ENCODE measurements at regions not wholly inside any gene's neighbourhood (a gene's known extent, or its start where the extent isn't known, plus 50 kb on each side); places are given as distances from the start of the nearest gene placed in this dataset.
"Not testable (repeated sequence)": the region's sequence is repeated elsewhere in the genome, so short reads cannot be mapped to it uniquely, and the experiment has no call there.

DNA sequence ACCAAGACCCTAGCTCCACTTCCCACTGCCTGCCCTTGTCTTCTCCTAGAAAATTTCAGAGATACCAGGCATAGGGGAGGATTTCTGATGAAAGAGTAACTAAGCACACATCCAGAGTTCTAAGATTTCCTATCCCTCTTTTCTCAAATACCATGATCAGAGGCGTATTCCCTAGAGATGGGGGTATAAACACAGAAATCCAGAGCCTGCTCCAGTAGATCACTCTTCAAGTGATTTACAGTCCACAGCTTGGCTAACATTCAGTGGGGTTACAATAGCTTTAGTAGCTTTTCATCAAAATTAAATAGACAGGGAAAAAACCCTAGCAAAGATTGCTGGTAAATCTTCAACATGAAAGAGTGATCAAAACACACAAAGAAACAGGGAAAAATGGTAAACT lies 800.7 kb upstream of the GRM7 start:
- TF ChIP-seq, protein P1, sequence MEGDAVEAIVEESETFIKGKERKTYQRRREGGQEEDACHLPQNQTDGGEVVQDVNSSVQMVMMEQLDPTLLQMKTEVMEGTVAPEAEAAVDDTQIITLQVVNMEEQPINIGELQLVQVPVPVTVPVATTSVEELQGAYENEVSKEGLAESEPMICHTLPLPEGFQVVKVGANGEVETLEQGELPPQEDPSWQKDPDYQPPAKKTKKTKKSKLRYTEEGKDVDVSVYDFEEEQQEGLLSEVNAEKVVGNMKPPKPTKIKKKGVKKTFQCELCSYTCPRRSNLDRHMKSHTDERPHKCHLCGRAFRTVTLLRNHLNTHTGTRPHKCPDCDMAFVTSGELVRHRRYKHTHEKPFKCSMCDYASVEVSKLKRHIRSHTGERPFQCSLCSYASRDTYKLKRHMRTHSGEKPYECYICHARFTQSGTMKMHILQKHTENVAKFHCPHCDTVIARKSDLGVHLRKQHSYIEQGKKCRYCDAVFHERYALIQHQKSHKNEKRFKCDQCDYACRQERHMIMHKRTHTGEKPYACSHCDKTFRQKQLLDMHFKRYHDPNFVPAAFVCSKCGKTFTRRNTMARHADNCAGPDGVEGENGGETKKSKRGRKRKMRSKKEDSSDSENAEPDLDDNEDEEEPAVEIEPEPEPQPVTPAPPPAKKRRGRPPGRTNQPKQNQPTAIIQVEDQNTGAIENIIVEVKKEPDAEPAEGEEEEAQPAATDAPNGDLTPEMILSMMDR (IDR thresholded peaks at IDR 0.05; ENCODE audit: low read length) = no peak
- TF ChIP-seq EZH2 (optimal IDR thresholded peaks at IDR 0.05; ENCODE audit: low read depth, low read length) (no peak), EZH2phosphoT487 (IDR thresholded peaks at IDR 0.05; ENCODE audit: low read length) (no peak)
- Histone ChIP-seq H3K27ac (ENCODE audit: low read length) (no peak overlapping the region), H3F3A (ENCODE audit: insufficient read depth, low read length) (no peaks in the 10 kb centered on the region), H3K36me3 (replicated peaks; ENCODE audit: insufficient read depth, low read length) (no peaks in the 10 kb centered on the region), H3K4me3 (ENCODE audit: low read length) (no peak overlapping the region), H2AFZ (ENCODE audit: low read length) (no peak overlapping the region), H3K79me2 (ENCODE audit: low read length) (no peaks in the 10 kb centered on the region), H3K27me3 (replicated peaks; ENCODE audit: insufficient read depth, low read length) (no peaks in the 10 kb centered on the region), H4K20me1 (ENCODE audit: insufficient read depth, low read length) (no peaks in the 10 kb centered on the region), H3K9me2 (replicated peaks; ENCODE audit: insufficient read depth, low read length) (no peaks in the 10 kb centered on the region), H3K9ac (ENCODE audit: low read length) (no peak overlapping the region), H3K4me2 (ENCODE audit: low read depth, low read length) (no peak overlapping the region), H3K4me1 (ENCODE audit: low read length) (no peaks in the 10 kb centered on the region), H3K9me3 (replicated peaks; ENCODE audit: insufficient read depth, low read length) (no peaks in the 10 kb centered on the region)
- DNase-seq = no peak

DNA sequence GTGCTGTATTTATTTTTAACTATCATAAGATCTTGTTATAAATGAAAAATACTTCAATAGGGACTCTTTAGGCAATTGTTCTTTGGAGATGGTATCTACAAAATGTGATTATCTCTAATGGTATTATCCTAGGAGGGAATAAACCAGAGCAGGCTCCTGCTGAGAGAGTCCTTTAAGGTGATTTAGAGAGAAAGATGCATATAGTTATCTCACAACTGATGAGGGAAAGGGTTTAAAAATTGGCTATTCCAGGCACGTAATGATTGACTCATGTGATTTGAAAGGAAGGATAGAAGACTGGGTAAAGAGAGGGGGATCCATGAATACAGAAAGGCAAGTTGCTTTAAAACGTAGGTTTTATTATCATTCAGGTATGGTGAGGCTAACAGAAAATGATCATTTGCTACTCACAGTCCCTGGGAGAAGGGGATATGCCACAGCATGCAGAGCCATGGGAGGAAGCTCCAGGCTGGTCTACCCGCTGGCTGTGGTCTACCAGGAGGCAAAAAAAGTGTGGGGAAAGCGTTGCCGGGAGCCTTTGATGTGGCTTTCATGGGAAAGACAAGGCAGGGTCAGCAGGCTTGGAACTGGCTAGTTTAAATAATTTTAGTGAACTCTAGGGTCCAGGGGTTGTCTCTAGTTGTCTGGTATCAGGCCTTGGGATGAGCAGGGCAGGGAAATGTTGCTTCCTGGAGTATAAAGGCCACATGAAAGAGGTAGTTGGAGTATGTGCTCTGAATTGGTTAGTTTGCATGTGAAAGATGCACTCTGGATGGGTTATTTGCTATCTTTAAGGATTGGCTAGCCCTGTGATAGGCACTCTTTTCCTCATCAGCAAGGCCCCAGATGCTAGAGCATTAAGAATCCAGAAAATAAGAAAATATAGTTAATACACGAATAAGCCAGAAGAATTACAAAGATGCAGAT lies 798.4 kb upstream of the GRM7 start:
- H3K36me3 ChIP-seq (replicated peaks; ENCODE audit: insufficient read depth, low read length) = no peaks in the 10 kb centered on the region

DNA sequence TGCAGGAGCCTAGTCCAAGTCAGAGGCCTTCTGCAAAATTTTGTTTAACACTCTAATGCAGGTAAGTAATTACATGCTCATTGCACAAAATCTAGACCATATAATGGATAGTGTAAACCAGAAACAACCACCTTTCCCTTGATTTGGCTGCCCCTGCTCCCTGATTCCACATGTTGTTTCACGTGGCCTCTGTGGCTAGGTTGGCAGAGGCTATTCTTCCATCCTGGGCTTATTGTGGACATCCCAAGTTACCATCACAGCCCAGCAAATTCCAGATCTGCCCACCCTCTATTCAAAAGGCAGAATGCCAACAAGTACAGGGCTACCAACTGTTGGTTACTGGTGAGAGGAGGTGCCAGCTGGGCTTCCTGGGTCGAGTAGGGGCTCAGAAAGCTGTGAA lies 794.5 kb upstream of the GRM7 start:
- Histone ChIP-seq H3K79me2 (ENCODE audit: low read length) (no peaks in the 10 kb centered on the region), H3K9me2 (replicated peaks; ENCODE audit: insufficient read depth, low read length) (no peaks in the 10 kb centered on the region), H3F3A (ENCODE audit: insufficient read depth, low read length) (no peaks in the 10 kb centered on the region), H3K27ac (ENCODE audit: low read length) (no peak overlapping the region), H3K9ac (ENCODE audit: low read length) (no peak overlapping the region), H3K4me1 (ENCODE audit: low read length) (no peaks in the 10 kb centered on the region), H3K4me2 (ENCODE audit: low read depth, low read length) (no peak overlapping the region), H3K4me3 (ENCODE audit: low read length) (no peak overlapping the region), H4K20me1 (ENCODE audit: insufficient read depth, low read length) (no peaks in the 10 kb centered on the region), H3K9me3 (replicated peaks; ENCODE audit: insufficient read depth, low read length) (no peaks in the 10 kb centered on the region), H3K27me3 (replicated peaks; ENCODE audit: insufficient read depth, low read length) (no peaks in the 10 kb centered on the region), H3K36me3 (replicated peaks; ENCODE audit: insufficient read depth, low read length) (no peaks in the 10 kb centered on the region), H2AFZ (ENCODE audit: low read length) (no peak overlapping the region)
- no peak for DNase-seq
- TF ChIP-seq EZH2 (optimal IDR thresholded peaks at IDR 0.05; ENCODE audit: low read depth, low read length) (no peak), EZH2phosphoT487 (IDR thresholded peaks at IDR 0.05; ENCODE audit: low read length) (no peak)
- TF ChIP-seq, protein P1 (IDR thresholded peaks at IDR 0.05; ENCODE audit: low read length) = no peak

More for the DNA sequence above, 798.4 kb upstream of the GRM7 start:
- Histone ChIP-seq H3F3A (ENCODE audit: insufficient read depth, low read length) (no peaks in the 10 kb centered on the region), H3K4me3 (ENCODE audit: low read length) (no peak overlapping the region), H4K20me1 (ENCODE audit: insufficient read depth, low read length) (no peaks in the 10 kb centered on the region), H3K27ac (ENCODE audit: low read length) (no peak overlapping the region), H3K27me3 (replicated peaks; ENCODE audit: insufficient read depth, low read length) (no peaks in the 10 kb centered on the region), H3K9me3 (replicated peaks; ENCODE audit: insufficient read depth, low read length) (no peaks in the 10 kb centered on the region), H3K9ac (ENCODE audit: low read length) (no peak overlapping the region), H3K4me1 (ENCODE audit: low read length) (no peaks in the 10 kb centered on the region), H3K4me2 (ENCODE audit: low read depth, low read length) (no peak overlapping the region), H2AFZ (ENCODE audit: low read length) (no peak overlapping the region), H3K79me2 (ENCODE audit: low read length) (no peaks in the 10 kb centered on the region), H3K9me2 (replicated peaks; ENCODE audit: insufficient read depth, low read length) (no peaks in the 10 kb centered on the region)
- TF ChIP-seq EZH2 (optimal IDR thresholded peaks at IDR 0.05; ENCODE audit: low read depth, low read length) = no peak
- no peak for TF ChIP-seq EZH2phosphoT487 (IDR thresholded peaks at IDR 0.05; ENCODE audit: low read length)
- TF ChIP-seq, protein P1 (IDR thresholded peaks at IDR 0.05; ENCODE audit: low read length) = no peak
- DNase-seq = no peak

DNA sequence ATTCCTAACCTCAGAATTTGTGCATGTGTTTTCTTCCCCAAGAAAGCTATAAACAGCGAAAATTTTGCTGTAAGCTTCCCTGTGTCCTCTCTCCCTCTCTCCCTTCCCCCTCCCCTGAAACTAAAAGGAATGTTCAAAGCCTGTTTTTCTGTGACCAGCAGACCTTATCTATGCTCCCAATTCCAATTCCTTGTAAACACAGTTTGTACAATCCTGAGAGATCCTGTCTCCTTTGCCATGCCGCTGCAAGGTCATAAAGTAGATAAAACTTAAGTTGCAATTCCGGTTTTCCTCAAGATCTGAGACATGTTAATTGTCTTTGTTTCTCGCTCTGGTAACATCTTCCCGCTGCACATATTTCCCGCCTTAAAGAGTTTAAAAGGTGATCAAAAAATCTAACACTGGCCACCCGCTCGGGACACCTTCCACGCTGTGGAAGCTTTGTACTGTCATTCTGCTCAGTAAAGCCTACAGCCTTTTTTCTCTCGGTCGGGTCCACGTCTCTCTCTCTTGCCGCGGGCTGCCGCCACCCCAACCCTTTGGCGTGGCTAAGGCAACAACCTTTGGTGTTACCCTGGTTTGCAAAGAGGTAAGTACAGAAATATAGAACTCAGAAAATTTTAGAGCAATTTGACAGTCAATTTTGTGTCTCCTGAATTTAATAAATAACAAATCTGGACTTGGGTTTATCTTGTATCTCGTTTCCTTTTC lies 793.9 kb upstream of the GRM7 start:
- not testable (repeated sequence) for H3K9ac ChIP-seq (ENCODE audit: low read length); H3K9me3 ChIP-seq (replicated peaks; ENCODE audit: insufficient read depth, low read length); H3K4me3 ChIP-seq (ENCODE audit: low read length); H3K4me1 ChIP-seq (ENCODE audit: low read length); DNase-seq; H3K27ac ChIP-seq (ENCODE audit: low read length); H3K79me2 ChIP-seq (ENCODE audit: low read length); H4K20me1 ChIP-seq (ENCODE audit: insufficient read depth, low read length); H3K9me2 ChIP-seq (replicated peaks; ENCODE audit: insufficient read depth, low read length); H3K27me3 ChIP-seq (replicated peaks; ENCODE audit: insufficient read depth, low read length); H3K4me2 ChIP-seq (ENCODE audit: low read depth, low read length); H3F3A ChIP-seq (ENCODE audit: insufficient read depth, low read length); H2AFZ ChIP-seq (ENCODE audit: low read length); H3K36me3 ChIP-seq (replicated peaks; ENCODE audit: insufficient read depth, low read length)
